Peyer's patch (tissue), 4 donors: ENCODE measurements at regions not wholly inside any gene's neighbourhood (a gene's known extent, or its start where the extent isn't known, plus 50 kb on each side); places are given as distances from the start of the nearest gene placed in this dataset.
"Not testable (repeated sequence)": the region's sequence is repeated elsewhere in the genome, so short reads cannot be mapped to it uniquely, and the experiment has no call there.

Source experiments
- CTCF ChIP-seq, 6 experiments: fragments of 450-650 bp in 4 of 6; fragments of 200-600 bp in 2 of 6; sonication (generic) in 1 of 6; IDR thresholded peaks; one replicate each; pipeline ENCODE4 v1.5.1; 2017 to 2019; ENCODE audit warnings: antibody characterized with exemption in 6 of 6, mild to moderate bottlenecking in 3 of 6, moderate library complexity in 1 of 6
- POLR2A ChIP-seq, 2 donors: fragments of 450-650 bp; IDR thresholded peaks; one replicate each; pipeline ENCODE4 v1.5.1; 2017; ENCODE audit warnings: antibody characterized with exemption in 2 of 2, mild to moderate bottlenecking in 2 of 2, moderate library complexity in 2 of 2

DNA sequence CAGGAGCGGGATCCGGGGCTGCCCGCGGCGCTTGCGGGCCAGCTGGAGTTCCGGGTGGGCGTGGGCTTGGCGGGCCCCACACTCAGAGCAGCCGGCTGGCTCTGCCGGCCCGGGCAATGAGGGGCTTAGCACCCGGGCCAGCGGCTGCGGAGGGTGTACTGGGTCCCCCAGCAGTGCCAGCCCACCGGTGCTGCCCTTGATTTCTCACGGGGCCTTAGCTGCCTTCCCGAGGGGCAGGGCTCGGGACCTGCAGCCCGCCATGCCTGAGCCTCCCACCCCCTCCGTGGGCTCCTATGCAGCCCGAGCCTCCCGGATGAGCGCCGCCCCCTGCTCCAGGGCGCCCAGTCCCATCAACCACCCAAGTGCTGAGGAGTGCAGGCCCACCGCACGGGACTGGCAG is 121.6 kb downstream of the FAM174A start:
- not testable (repeated sequence) for TF ChIP-seq CTCF, POLR2A (IDR thresholded peaks at IDR 0.05)
